Motor neuron (in vitro differentiated cells): ENCODE measurements at regions not wholly inside any gene's neighbourhood (a gene's known extent, or its start where the extent isn't known, plus 50 kb on each side); places are given as distances from the start of the nearest gene placed in this dataset.

Experiments
- ATAC-seq, 8 experiments: fragments of 200-7000 bp; cut with Tn5 transposase; replicated peaks in 6 of 8; 2 replicates each; pipeline ENCODE4 v1.8.0; 2021; ENCODE audit warnings: mild to moderate bottlenecking in 8 of 8, moderate library complexity in 8 of 8
- H3K27ac ChIP-seq, 2 donors: fragments of 250-450 bp; sonication (Bioruptor Pico); 2 replicates each; pipeline ENCODE4 v1.9.0; 2021; ENCODE audit warnings: antibody characterized with exemption in 2 of 2, mild to moderate bottlenecking in 2 of 2, moderate library complexity in 1 of 2
- H3K4me1 ChIP-seq, 2 donors: fragments of 250-450 bp; sonication (Bioruptor Pico); replicated peaks in 1 of 2; 2 replicates each; pipeline ENCODE4 v1.6.1; 2021; ENCODE audit warnings: antibody characterized with exemption in 2 of 2, mild to moderate bottlenecking in 2 of 2, moderate library complexity in 1 of 2
- H3K4me3 ChIP-seq, 5 donors: fragments of 250-450 bp; sonication (Bioruptor Pico); 2 replicates each; pipeline ENCODE4 v1.9.0; 2021; ENCODE audit warnings: antibody characterized with exemption in 5 of 5, mild to moderate bottlenecking in 5 of 5, moderate library complexity in 4 of 5
- WGBS, 10 experiments: fragments of 450-650 bp; shearing (Covaris generic); methylation state at CpG; one replicate each; pipeline ENCODE4 v1.0.0; 2022; 5-methylcytosine and 5-hydroxymethylcytosine counted together
- in situ Hi-C, 9 experiments: fragments of 400-800 bp; cut with MboI; loops; one replicate each; pipeline ENCODE4 v1.15.0; 2021; ENCODE audit warnings: low sequenced_read_pairs in 9 of 9, low pct_unique_long_range_greater_than_20kb in 2 of 9; ENCODE audit not compliant: unreplicated experiment in 9 of 9

GRCh38 chr5:40043916-40044315 lies 619.1 kb upstream of the DAB2 start:
- no peak for ATAC-seq
- 57 to 100% (median 90%) methylated on average over 1 to 8 of the region's 8 CpGs; no CpG with 5 or more reads in 1 of the 10 experiments for WGBS, 10 experiments

GRCh38 chr5:40041452-40041851 lies 616.7 kb upstream of the DAB2 start:
- WGBS, 10 experiments = 63 to 100% (median 100%) methylated on average over 1 of the region's 1 CpG; no CpG with 5 or more reads in 4 of the 10 experiments
- H3K4me3 ChIP-seq = no peak overlapping the region
- H3K4me1 ChIP-seq = no peaks in the 10 kb centered on the region
- no peak for ATAC-seq
- H3K27ac ChIP-seq = no peak overlapping the region
- in situ Hi-C loops = no loop called here

More at GRCh38 chr5:40043916-40044315, 619.1 kb upstream of the DAB2 start:
- Histone ChIP-seq H3K27ac (no peak overlapping the region), H3K4me3 (no peak overlapping the region), H3K4me1 (no peaks in the 10 kb centered on the region)
- in situ Hi-C loops = no loop called here

DNA sequence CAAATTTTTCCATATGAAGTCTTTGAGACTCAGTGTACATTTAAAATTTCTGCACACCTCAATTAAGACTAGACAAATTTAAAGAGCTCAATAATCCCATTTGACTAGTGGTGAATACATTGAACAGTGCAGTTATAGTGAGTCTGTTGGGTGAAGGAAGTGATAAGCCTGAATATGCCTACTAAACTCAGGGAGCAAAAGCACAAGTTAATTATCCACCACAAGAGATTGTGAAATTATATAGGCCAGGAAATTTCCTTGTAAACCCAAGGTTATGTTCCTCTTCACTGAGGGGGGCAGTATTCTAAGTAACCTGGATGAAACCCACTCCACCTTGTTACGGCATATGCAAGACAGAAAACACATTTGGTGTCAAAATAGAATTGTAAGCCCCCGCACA lies 612.9 kb upstream of the DAB2 start:
- H3K27ac ChIP-seq = no peak overlapping the region
- no peak for ATAC-seq
- in situ Hi-C loops = no loop called here
- no peak overlapping the region for H3K4me3 ChIP-seq
- no peaks in the 10 kb centered on the region for H3K4me1 ChIP-seq
- WGBS, 10 experiments = 80 to 100% (median 93%) methylated on average over 1 to 2 of the region's 2 CpGs; no CpG with 5 or more reads in 3 of the 10 experiments

GRCh38 chr5:40034441-40034840 lies 609.7 kb upstream of the DAB2 start:
- in situ Hi-C loops = no loop called here
- WGBS, 10 experiments = 38 to 100% (median 84%) methylated on average over 1 to 2 of the region's 2 CpGs; no CpG with 5 or more reads in 4 of the 10 experiments
- no peak overlapping the region for H3K4me3 ChIP-seq
- no peak overlapping the region for H3K27ac ChIP-seq
- no peak for ATAC-seq
- H3K4me1 ChIP-seq = peaks cover 4 to 8% of the 10 kb centered on the region in 2 donors

GRCh38 chr5:40033411-40033810 lies 608.6 kb upstream of the DAB2 start:
- H3K4me1 ChIP-seq = peaks cover 4 to 8% of the 10 kb centered on the region in 2 donors
- 0 to 100% (median 63%) methylated on average over 1 to 3 of the region's 3 CpGs; no CpG with 5 or more reads in 2 of the 10 experiments for WGBS, 10 experiments
- ATAC-seq = no peak
- no peak overlapping the region for H3K4me3 ChIP-seq
- H3K27ac ChIP-seq = no peak overlapping the region
- in situ Hi-C loops = no loop called here

GRCh38 chr5:40033009-40033408 lies 608.2 kb upstream of the DAB2 start:
- in situ Hi-C loops = no loop called here
- Histone ChIP-seq H3K4me3 (no peak overlapping the region), H3K4me1 (peaks cover 4 to 8% of the 10 kb centered on the region in 2 donors), H3K27ac (no peak overlapping the region)
- no peak for ATAC-seq
- 0 to 100% (median 56%) methylated on average over 1 of the region's 1 CpG; no CpG with 5 or more reads in 2 of the 10 experiments for WGBS, 10 experiments

DNA sequence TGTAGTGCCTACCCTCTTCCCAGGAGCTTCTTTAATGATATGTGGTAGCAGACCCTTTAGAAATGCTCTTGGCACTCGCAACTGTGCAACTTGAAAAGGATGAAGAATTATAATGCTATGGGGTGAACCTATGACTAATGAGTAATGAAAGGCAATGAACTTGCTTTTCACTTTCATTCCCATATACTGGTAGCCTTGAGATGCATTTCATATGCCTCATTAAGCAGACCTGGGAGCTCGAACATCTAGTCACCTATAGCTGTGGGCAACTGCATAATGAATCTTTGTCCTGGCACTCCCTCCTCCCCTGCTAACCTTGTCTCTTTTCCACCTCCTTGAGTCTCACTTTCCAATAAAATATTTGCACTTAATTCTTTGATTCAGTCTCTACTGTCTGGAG lies 605.9 kb upstream of the DAB2 start:
- in situ Hi-C loops = no loop called here
- Histone ChIP-seq H3K4me1 (peaks cover 4 to 8% of the 10 kb centered on the region in 2 donors), H3K4me3 (no peak overlapping the region), H3K27ac (no peak overlapping the region)
- 25 to 67% (median 37%) methylated on average over 1 to 2 of the region's 2 CpGs; no CpG with 5 or more reads in 3 of the 10 experiments for WGBS, 10 experiments
- ATAC-seq = peak in 1 of 8 experiments; percentile 38

GRCh38 chr5:40029711-40030495 lies 605.1 kb upstream of the DAB2 start:
- 41 to 100% (median 85%) methylated on average over 3 to 5 of the region's 5 CpGs for WGBS, 10 experiments
- in situ Hi-C loops = no loop called here

DNA sequence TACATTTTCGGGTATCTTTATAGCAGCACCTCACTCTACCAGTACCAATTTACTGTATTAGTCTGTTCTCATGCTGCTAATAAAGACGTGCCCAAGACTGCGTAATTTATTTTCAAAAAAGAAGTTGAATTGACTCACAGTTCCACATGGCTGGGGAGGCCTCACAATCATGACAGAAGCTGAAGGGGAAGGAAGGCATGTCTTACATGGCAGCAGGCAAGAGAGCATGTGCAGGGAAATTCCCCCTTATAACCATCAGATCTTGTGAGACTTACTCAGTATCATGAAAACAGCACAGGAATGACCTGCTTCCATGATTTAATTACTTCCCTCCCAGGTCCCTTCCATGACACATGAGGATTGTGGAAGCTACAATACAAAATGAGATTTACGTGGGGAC lies 602.6 kb upstream of the DAB2 start:
- Histone ChIP-seq H3K27ac (no peak overlapping the region), H3K4me3 (no peak overlapping the region), H3K4me1 (peaks cover 4 to 8% of the 10 kb centered on the region in 2 donors)
- 28 to 90% (median 78%) methylated on average over 1 to 4 of the region's 4 CpGs; no CpG with 5 or more reads in 2 of the 10 experiments for WGBS, 10 experiments
- no peak for ATAC-seq
- in situ Hi-C loops = no loop called here

More at GRCh38 chr5:40029711-40030495, 605.1 kb upstream of the DAB2 start:
- H3K4me3 ChIP-seq = no peak overlapping the region
- ATAC-seq = peak in 1 of 8 experiments; percentile 32
- peaks cover 4 to 8% of the 10 kb centered on the region in 2 donors for H3K4me1 ChIP-seq
- no peak overlapping the region for H3K27ac ChIP-seq

- Histone ChIP-seq H3K27ac (no peak overlapping the region), H3K4me3 (no peak overlapping the region), H3K4me1 (peaks cover 3 to 8% of the 10 kb centered on the region in 2 donors)
- in situ Hi-C loops = no loop called here
- ATAC-seq = no peak
- WGBS, 10 experiments = 27 to 100% (median 60%) methylated on average over 1 to 3 of the region's 3 CpGs
Measured at GRCh38 chr5:40025586-40025985, 600.8 kb upstream of the DAB2 start.

GRCh38 chr5:40022057-40022456 lies 597.3 kb upstream of the DAB2 start:
- Histone ChIP-seq H3K27ac (no peak overlapping the region), H3K4me3 (no peak overlapping the region), H3K4me1 (no peaks in the 10 kb centered on the region)
- in situ Hi-C loops = no loop called here
- peak in 2 of 8 experiments; percentile 64 to 67 for ATAC-seq
- 78 to 100% (median 100%) methylated on average over 1 of the region's 1 CpG; no CpG with 5 or more reads in 3 of the 10 experiments for WGBS, 10 experiments

DNA sequence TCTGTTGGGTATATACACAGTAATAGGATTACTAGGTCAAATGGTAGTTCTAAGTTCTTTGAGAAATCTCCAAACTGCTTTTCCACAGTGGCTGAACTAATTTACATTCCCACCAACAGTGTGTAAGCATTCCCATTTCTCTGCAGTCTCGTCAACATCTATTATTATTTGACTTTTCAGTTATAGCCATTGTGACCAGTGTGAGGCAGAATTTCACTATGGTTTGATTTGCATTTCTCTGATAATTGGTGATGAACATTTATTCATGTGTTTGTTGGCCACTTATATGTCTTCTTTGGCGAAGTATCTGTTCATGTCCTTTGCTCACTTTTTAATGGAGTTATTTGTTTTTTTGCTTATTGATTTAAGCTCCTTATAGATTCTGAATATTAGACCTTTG lies 596.2 kb upstream of the DAB2 start:
- H3K27ac ChIP-seq = no peak overlapping the region
- H3K4me1 ChIP-seq = no peaks in the 10 kb centered on the region
- WGBS, 10 experiments = 50 to 90% (median 79%) methylated on average over 1 to 2 of the region's 2 CpGs
- no peak for ATAC-seq
- no peak overlapping the region for H3K4me3 ChIP-seq
- in situ Hi-C loops = no loop called here

DNA sequence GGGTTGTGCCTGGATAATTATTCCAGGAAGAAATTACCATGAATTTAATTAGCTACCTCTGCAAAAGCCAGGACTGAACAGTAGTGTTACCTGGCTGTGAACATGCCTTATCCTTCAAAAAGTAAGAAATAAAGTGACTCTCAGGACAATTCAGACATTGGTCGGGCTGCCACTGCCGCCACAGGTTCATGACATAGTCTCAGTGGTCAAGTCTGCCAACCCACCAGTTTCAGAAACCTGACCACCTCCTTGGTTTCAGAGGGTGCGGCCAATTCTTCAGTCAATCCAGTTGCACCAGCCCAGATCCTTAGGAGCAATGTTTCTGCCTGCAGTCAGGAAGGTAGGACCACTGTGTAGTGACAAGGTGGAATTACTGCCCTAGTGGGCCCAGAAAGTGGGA lies 593.1 kb upstream of the DAB2 start:
- ATAC-seq = no peak
- Histone ChIP-seq H3K4me3 (no peak overlapping the region), H3K4me1 (no peaks in the 10 kb centered on the region), H3K27ac (no peak overlapping the region)
- in situ Hi-C loops = no loop called here
- 60 to 93% (median 81%) methylated on average over 2 of the region's 3 CpGs; no CpG with 5 or more reads in 5 of the 10 experiments for WGBS, 10 experiments

GRCh38 chr5:40017135-40017534 lies 592.4 kb upstream of the DAB2 start:
- ATAC-seq = no peak
- Histone ChIP-seq H3K4me3 (no peak overlapping the region), H3K4me1 (no peaks in the 10 kb centered on the region), H3K27ac (no peak overlapping the region)
- WGBS, 10 experiments = 14 to 100% (median 83%) methylated on average over 1 of the region's 1 CpG; no CpG with 5 or more reads in 5 of the 10 experiments
- in situ Hi-C loops = no loop called here
